Endothelial cell of hepatic sinusoid (primary cell): ENCODE measurements at regions not wholly inside any gene's neighbourhood (a gene's known extent, or its start where the extent isn't known, plus 50 kb on each side); places are given as distances from the start of the nearest gene placed in this dataset.
"Not testable (repeated sequence)": the region's sequence is repeated elsewhere in the genome, so short reads cannot be mapped to it uniquely, and the experiment has no call there.

ENCODE experiments used
- in situ Hi-C: cut with HindIII; loops from 2 replicates; pipeline ENCODE4 v1.10.0; 2017; ENCODE audit warnings: low sequenced_read_pairs

DNA sequence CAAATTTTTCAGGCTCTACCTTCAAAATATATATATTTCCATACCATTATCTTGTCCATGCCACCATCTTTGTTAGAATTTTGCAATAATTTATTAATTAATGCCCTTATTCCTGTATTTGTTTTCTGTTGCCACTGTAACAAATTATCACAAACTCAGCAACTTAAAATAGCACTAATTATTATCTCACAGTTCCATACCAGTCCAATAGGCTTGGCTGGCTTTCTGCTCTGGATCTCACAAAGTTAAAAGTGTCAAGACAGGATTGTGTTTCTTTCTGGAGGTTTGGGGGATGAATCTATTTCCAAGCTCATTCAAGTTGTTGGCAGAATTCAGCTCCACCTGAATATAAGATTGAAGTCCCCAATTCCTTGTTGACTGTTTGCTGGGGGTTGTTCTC is 58.6 kb upstream of the SLC38A4 start:
- in situ Hi-C loops, result no loop called here

DNA sequence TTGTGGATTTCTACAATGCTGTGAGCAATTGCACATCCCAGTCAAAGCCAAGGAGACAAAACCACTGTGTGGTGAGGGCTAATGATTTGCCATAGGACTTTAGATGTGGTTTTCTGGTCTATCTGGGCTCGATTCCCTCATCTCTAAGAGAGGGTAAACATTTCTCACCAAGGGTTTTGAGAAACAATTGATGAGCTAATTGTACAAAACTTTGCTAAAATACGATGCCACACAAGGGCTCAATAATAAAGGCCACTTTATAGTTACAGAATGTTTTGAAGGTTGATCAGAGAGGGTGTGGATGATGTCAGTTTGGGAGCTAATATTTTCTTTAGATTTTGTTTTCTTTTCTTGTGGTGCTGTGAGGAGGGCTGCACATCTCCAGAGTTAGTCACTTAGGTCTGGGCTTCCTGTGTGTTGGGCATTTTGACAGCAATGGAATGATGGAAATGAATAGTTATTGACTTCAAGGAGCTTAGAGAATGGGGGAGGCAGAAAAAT is 60.8 kb upstream of the SLC38A4 start:
- in situ Hi-C loops, result no loop called here

DNA sequence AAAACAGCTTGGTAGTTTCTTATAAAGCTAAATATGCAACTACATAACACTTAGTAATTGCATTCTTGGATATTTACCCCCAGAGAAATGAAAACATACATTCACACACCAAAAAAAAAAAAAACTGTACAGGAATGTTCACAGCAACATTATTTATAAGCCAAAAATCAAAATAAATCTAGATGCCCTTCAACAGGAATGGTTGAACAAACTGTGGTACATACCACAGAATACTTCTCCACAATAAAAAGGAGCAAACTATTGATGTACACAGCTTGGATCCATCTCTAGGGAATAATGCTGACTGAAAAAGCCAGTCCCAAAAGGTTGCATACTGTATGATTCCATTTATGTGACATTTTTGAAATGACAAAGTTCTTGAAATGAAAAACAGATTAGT is 62.1 kb upstream of the SLC38A4 start:
- in situ Hi-C loops, result no loop called here

DNA sequence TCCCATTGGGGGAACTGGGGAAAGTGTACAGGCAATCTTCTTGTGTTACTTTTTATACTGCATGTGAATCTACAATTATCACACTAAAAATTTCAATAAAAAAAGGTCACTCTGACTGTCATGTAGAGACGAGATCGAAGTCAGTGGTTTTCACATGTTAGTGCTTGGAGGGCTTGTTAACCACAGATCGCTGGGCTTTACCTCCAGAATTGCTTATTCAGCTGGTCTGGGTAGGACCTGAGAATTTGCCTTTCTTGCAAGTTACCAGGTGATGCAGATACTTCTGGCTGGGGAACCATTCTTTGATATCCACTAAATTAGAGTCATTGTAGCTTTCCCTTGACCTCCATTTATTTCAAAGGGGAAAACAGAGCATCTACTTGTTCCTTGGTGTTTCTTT is 62.8 kb upstream of the SLC38A4 start:
- in situ Hi-C loops, result no loop called here

DNA sequence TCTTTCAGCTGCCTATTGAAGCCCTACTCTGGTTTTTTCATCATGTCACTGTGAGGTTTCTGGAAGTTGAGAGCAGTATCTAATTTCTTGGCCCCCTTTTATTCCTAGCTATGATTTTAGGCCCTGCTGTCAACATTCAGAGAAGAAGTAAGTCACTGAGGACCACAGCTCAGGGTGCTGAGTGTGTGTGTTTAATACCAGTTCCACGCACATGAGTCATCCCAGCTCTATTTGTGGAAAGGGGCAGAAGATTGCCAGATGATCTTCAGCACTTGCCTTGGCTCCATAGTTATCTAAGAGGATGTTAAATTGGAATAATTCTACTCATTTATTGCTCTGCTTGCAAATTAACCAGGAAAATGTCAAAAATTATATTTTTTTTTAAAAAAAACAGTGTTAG is 65.5 kb upstream of the SLC38A4 start:
- in situ Hi-C loops, result no loop called here

DNA sequence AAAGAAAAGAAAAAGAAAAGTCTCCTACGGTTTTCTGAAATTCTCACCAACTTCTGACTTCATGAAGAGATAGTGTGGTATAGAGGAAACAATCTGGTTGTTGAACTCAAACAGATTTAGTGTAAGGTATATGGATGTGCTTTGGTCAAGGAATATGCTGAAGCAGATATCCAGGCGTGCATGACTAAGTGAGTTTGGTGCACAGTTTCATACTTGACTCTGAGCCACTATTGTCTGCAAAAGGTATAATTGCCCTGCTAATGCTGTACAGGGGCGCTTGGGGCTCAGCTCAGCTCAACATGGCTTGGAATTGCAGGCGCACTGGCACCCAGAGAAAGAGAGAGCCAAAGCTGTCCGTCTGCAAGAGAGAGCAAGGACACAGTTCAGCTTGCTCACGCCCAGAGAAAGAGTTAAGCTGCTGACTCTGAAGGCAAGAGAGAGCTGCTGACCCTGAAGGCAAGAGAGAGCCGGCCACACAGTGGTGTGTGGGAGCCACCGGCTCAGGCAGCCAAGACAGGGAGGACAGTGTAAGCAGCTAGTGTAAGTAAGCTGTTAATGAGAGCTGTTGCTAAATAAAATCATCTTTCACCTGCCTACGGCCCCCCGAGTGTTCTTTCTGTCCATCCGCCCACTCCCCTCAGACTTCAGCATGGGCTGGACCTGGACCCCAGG is 66.4 kb upstream of the SLC38A4 start:
- in situ Hi-C loops, result no loop called here

DNA sequence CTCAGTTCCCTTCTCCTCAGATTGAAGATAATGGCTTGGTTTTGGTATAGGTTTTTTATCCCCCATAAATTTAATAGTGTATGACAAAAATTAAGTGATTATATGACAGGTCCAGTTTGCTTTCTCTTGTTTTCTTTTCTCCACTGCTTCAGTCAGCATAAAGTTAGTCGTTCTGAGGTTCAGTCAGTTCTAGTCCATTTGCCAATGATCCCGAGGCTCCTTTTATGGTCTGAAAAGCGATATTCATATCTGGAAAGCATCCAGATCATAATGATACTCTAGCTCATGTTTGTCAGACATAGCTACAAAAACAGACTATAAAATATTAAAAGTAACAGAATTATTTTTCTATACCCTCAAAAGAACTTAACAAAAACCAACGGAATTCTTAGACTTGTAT is 67.1 kb upstream of the SLC38A4 start:
- in situ Hi-C loops, result no loop called here

DNA sequence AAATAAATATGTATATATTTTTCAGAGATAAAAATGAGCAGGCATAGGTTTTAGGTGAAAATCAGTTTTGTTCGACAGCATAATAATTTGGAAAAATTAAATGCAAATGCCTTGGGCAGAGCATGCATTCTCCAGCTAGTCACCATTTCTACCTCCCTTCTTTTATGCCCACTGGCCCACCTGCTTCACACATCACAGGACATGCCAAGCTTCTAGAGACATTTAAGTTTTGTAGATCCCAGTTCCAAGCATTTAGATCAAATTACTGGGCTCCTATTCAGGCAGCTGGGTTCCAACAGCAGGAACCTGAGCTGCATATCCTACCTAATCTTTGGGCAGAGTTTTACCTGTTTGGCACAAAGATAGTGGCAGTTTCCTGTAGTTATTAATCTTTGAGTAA is 67.6 kb upstream of the SLC38A4 start:
- in situ Hi-C loops, result no loop called here

DNA sequence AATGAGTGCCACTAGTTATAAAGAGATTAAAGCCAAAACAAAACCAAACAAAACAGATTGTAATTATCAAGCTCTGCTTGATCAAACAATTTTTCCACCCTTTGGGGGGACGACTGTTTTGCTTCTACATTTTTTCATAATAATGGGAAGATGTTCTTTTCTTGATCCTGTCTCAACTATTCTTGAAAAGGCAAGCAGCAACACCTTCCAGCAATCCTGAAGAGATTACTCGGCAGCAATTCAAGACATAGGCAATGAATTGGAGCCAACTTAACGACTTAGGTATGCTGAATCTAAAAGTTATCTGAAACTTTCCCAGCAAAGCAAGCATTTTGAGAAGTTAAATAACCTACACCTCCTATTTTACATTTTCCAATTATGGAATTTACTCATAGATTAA is 69.9 kb upstream of the SLC38A4 start:
- in situ Hi-C loops, result no loop called here

DNA sequence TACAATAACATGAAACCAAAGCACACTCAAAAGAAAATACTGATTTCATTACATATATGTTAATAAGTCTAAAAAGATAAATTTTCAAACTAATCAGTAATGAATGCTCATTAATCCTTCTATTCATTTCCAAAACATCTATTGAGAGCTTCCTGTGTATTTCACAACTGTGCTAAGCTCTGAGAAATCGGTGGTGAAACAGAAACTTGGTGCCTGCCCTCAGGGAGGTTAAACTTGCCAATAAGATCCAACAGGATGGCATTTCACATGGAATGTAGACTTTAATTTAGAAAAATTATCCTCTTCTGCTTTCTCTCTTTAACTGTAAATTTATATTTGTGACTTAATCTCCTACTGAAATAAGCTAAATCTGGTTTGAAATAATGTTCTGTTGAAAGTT is 70.9 kb upstream of the SLC38A4 start:
- in situ Hi-C loops, result no loop called here

DNA sequence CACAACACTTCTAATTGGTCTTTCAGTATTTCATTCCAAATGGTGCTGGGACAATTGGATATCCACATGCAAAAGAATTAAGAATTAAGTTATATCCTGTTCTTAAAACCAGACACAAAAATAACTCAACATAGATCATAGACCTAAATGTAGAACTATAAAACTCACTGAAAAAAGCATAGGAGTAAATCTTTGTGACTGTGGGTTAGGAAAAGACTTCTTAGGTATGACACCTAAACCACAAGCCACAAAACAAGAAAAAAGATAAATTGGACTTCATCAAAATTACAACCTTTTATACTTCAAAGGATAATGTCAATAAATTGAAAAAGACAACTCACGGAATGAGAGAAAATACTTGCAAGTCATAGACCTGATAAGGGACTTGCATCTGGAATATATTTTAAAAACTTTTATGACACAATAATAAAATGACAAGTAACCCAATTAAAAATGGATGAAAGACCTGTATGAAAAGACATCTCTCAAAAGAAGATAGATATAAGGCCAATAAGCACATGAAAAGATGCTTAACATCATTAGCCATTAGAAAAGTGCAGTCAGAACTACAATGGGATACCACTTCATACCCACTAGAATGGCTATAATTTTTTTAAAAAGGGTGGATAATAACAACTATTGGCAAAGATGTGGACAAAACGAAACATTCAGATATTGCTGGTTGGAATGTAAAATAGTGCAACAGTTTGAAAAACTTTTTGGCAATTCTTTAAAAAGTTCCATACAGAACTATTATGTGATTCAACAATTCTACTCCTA is 72.5 kb upstream of the SLC38A4 start:
- in situ Hi-C loops, result no loop called here

DNA sequence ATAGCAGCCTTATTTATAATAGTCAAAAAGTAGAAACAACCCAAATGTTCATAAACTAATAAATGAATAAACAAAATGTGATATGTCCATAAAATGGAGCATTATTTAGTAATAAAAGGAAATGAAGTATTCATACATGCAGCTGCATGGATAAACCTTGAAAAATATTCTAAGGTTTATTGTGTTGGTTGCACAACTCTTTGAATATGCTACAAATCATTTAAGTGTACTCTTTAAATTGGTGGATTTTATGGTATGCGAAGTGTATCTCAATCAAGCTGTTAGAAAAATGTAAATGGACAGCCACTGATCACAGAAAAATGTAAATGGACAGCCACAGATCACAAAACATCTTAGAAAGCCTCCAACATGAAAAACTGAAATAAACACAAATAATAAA is 73.2 kb upstream of the SLC38A4 start:
- in situ Hi-C loops, result no loop called here

DNA sequence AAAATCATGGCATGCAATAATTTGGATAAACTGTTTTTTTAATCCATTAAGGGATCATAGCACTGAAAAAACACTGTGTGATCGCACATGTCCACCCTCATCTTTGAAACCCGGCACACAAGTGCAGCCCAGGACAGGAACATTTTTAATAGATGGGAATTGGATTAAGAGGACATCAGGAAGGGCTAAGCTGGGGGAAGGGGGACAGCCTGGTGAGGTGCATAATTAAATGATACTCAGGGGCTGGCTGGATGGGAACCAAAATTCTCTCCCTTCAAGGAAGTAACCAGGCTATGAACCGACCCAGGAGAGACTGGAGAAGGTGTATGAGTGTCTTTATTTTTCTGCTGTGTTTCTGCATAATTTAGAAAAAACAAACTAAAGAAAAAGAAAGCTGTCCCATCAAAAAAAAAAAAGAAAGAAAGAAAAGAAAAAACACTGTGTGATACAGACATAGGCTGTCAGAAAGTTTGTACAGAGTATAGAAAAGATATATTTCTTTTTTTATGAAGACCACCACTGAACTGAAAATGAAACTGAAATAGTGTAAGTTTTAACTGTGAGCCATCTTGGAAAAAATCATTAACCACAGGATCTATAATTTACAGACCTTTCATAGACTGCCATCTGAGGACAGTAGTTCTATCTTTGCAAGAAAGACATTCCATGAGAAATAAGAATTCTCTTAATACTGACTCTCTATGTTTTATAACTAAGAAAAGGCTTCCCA is 75.1 kb upstream of the SLC38A4 start:
- in situ Hi-C loops, result no loop called here

DNA sequence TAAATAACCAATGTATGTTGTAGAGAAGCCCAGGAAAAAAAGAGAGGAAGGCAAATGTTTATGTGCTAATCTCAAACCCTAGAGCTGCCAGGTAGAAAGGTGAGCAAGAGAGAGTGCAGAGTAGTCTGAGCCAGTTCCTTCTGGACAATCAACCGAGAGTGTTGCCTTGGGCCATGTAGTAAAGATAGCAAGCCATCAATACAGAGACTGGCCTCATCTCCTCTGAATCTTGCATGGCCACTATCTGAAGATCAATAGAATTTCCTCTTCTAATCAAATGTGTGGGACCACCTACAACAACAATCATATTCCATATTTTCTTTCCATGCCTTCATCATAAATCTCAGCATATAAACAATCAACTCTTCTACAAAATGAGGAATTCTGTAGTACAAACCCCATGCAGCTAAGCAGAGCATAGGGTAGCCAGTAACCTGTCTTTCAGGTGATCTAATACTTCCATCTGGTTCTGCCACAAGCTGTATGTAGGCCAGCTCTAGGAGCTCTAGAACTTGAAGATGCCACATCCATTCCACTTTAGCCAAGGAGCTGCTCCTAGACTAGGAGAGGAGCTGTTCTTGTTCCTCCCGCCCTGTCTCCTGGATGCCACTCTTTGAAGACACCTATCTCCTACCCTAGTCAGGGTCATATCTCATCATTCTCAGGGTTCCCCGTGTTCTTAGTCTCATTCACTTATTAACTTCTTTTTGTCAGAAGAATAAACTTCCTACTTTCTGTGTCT is 75.8 kb upstream of the SLC38A4 start:
- in situ Hi-C loops, result no loop called here

DNA sequence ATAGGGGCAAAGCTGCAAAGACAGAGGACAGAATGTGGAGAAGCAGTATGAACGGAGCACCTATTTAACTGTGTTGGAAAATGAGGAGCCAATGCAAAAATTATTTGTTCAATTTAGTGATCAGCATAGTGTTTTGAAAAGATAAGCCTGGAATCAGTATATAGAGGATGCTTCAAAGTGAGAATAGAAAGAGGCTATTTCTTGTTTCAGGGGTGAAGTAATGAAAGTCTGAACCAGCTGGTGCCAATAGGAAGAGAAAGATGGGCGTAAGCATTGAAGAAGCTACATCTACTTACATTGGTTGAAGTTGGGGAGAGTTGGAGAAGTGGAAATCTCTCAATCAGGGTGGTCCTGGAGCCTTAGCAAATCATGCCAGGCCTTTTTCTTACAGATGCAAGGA is 77.3 kb upstream of the SLC38A4 start:
- in situ Hi-C loops, result no loop called here

DNA sequence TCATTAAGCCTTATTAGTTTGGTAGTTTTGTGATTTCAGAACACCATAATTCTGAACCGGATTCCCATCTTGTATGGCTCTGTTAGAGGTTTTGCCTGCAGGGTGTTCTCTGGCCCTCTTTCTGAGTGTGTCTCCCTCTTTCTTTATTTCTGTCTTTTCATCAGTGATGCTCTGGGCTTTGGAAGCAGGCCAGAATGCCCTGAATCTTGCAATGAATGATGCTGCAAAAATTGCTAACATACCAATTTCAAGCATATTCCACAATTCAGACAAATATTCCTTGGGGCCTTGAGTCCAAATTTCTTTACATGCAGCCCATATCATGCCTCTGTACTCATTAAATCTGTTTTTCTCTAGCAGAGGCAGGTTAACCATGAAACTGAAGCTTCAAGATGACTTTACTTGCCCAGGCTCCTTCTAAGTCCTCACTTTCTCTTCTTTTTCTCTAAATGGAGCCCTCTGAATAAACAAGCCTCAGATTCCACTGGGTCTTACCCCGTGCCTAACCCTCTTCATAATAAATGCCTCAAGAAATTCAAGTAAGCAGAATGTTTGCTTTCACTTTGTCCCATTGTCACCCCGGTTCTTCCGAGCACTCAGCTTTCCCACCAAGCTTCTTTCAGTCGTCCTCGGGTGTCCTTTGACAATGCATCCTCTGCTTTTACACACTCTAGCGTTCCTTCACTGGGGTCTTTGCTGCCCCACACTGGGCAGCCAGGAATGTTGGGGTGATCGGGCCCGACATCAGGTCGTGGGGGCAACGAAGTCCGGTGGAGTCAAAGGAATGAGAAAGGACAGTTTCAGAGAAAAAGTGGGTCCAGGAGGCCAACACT is 78.8 kb upstream of the SLC38A4 start:
- in situ Hi-C loops, result no loop called here

DNA sequence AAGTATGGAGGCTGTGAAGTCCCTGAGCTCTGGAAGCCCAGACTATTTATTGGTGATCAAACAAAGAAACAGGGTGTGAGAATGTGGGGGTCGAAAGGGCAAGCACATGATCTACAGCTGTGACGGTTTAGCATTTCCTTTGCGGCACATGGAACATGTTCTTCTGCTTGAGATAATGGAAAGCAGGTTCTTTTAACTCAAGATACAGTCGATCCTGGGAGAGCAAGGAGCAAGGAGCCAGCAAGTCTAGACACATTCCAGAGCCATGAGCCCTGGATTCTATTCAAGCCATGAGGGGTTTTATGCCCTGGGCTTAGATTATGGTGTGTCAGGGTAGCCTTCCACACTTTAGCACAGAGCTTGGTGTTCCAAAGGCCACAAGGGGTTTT is 79.4 kb upstream of the SLC38A4 start:
- in situ Hi-C loops, result not testable (repeated sequence)

DNA sequence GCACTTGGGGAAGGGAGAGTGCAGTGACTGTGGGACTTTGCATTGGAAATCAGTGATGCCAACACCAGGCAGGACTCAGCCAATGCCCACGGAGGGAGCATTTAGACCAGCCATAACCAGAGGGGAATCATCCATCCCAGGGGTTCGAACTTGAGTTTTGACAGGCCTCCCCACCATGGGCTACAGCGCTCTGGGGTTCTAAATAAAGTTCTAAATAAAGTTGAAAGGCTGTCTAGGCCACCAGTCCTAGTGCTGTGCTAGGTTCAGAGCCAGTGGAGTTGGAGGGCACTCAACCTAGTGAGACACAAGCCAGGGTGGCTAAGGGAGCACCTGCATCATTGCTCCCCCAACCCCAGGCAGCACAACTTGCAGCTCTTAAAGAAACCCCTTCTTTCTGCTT is 82.0 kb upstream of the SLC38A4 start:
- in situ Hi-C loops, result no loop called here

DNA sequence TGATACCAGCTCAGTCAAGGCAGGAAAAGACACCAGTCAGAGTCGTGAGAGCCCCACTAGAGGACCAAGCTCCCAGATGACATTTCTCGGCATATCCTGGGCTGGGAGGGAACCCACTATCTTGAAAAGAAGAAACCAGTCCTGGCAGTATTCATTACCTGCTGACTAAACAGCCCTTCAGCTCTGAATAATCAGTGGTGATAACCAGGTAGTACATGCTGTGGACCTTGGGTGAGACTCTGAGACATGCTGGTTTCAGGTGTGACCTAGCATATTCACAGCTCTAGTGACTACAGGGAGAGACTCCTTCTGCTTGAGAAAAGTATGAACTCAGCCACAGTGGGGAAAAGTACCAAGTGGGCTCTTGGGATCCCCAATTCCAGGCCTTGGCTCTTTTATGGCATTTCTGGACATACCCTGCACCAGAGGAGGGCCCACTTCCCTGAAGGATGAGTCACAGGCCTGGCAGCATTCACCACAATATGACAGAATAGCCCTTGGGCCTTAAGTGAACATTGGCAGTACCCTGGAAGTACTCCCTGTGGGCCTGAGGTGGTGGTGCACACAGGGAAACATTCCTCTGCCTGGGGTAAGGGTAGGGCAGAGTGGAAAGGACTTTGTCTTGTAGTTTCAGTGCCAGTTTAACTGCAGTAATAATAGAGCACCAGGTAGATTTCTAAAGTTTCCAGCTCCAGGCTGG is 82.6 kb upstream of the SLC38A4 start:
- in situ Hi-C loops, result no loop called here
